Posterior vena cava (tissue), 2 donors: ENCODE measurements at regions not wholly inside any gene's neighbourhood (a gene's known extent, or its start where the extent isn't known, plus 50 kb on each side); places are given as distances from the start of the nearest gene placed in this dataset.
"Not testable (repeated sequence)": the region's sequence is repeated elsewhere in the genome, so short reads cannot be mapped to it uniquely, and the experiment has no call there.

Source experiments
- DNase-seq: peaks from one replicate; pipeline ENCODE4 v3.0.0-alpha.2; 2020; ENCODE audit warnings: low spot score
- intact Hi-C, 2 donors: fragments of 100-400 bp; cut with DNase I; formaldehyde crosslinking; loops; one replicate each; pipeline versions ENCODE4 v1.14.1 to v1.14.2; 2022 to 2023
- donor health status: DM: yes; HTN: yes; CAD: no.
- donor health status: DM: yes; HTN: yes; CAD: no.

- no peak for DNase-seq
- intact Hi-C loops = no loop called here
Observed at GRCh38 chr6:159642995-159643394, 50.0 kb downstream of the SOD2 start.

GRCh38 chr6:159642481-159642880 is 50.6 kb downstream of the SOD2 start:
- no peak for DNase-seq
- intact Hi-C loops = no loop called here

- DNase-seq = no peak
- intact Hi-C loops = no loop called here
Observed at GRCh38 chr6:159640722-159641482, 52.1 kb downstream of the SOD2 start.

GRCh38 chr6:159640322-159640721 is 52.7 kb downstream of the SOD2 start:
- DNase-seq = no peak
- intact Hi-C loops = no loop called here

GRCh38 chr6:159639721-159640120 is 53.3 kb downstream of the SOD2 start:
- DNase-seq = no peak
- intact Hi-C loops = loop anchor here in 1 of 2 donors (10.0 kb wide), 1 partner anchor 595 kb away; the partner anchor contains the start of gene TAGAP

GRCh38 chr6:159633196-159633595 is 59.8 kb downstream of the SOD2 start:
- DNase-seq = no peak
- intact Hi-C loops = loop anchor here in 1 of 2 donors (10.0 kb wide), 1 partner anchor 588 kb away; the partner anchor contains the start of gene TAGAP

- intact Hi-C loops = loop anchor here in 1 of 2 donors (10.0 kb wide), 1 partner anchor 587 kb away; the partner anchor contains the start of gene TAGAP
- DNase-seq = no peak
Observed at GRCh38 chr6:159631886-159632285, 61.2 kb downstream of the SOD2 start.

- intact Hi-C loops = no loop called here
- no peak for DNase-seq
Observed at GRCh38 chr6:159627939-159628338, 65.1 kb downstream of the SOD2 start.

- DNase-seq, intact Hi-C loops: not testable (repeated sequence)
Observed at GRCh38 chr6:159626506-159626905, 66.5 kb downstream of the SOD2 start.

GRCh38 chr6:159623156-159623555 is 69.9 kb downstream of the SOD2 start:
- intact Hi-C loops = no loop called here
- no peak for DNase-seq

GRCh38 chr6:159620947-159621346 is 72.1 kb downstream of the SOD2 start:
- intact Hi-C loops = no loop called here
- DNase-seq = no peak

- DNase-seq = no peak
- intact Hi-C loops = no loop called here
Observed at GRCh38 chr6:159617444-159617843, 75.6 kb downstream of the SOD2 start.

GRCh38 chr6:159616456-159616855 is 76.6 kb downstream of the SOD2 start:
- intact Hi-C loops = no loop called here
- no peak for DNase-seq

- intact Hi-C loops = no loop called here
- DNase-seq = no peak
Observed at GRCh38 chr6:159615918-159616317, 77.1 kb downstream of the SOD2 start.

GRCh38 chr6:159610881-159611280 is 82.2 kb downstream of the SOD2 start:
- intact Hi-C loops = no loop called here
- DNase-seq = no peak

- no peak for DNase-seq
- intact Hi-C loops = no loop called here
Observed at GRCh38 chr6:159609652-159610178, 83.3 kb downstream of the SOD2 start.

GRCh38 chr6:159608961-159609651 is 83.9 kb downstream of the SOD2 start:
- DNase-seq = no peak
- intact Hi-C loops = no loop called here

- intact Hi-C loops = no loop called here
- DNase-seq = no peak
Observed at GRCh38 chr6:159606786-159607185, 86.3 kb downstream of the SOD2 start.

- no peak for DNase-seq
- intact Hi-C loops = no loop called here
Observed at GRCh38 chr6:159604443-159604956, 88.5 kb downstream of the SOD2 start.

- intact Hi-C loops = no loop called here
- no peak for DNase-seq
Observed at GRCh38 chr6:159602431-159603041, 90.5 kb downstream of the SOD2 start.
